ENCODE measurements at regions not wholly inside any gene's neighbourhood (a gene's known extent, or its start where the extent isn't known, plus 50 kb on each side); places are given as distances from the start of the nearest gene placed in this dataset.
"Not testable (repeated sequence)": the region's sequence is repeated elsewhere in the genome, so short reads cannot be mapped to it uniquely, and the experiment has no call there.

- H3K4me3 ChIP-seq (ENCODE audit: low read depth, low read length): no peak overlapping the region
These were observed 288.8 kb upstream of the CELF4 start for GRCh38 chr18:37854396-37854795.

- H3K4me3 ChIP-seq (ENCODE audit: low read depth, low read length): no peak overlapping the region
These were observed 288.1 kb upstream of the CELF4 start for GRCh38 chr18:37853706-37854105.

GRCh38 chr18:37852464-37852863, 286.9 kb upstream of the CELF4 start:
- no peak overlapping the region for H3K4me3 ChIP-seq (ENCODE audit: low read depth, low read length)

DNA sequence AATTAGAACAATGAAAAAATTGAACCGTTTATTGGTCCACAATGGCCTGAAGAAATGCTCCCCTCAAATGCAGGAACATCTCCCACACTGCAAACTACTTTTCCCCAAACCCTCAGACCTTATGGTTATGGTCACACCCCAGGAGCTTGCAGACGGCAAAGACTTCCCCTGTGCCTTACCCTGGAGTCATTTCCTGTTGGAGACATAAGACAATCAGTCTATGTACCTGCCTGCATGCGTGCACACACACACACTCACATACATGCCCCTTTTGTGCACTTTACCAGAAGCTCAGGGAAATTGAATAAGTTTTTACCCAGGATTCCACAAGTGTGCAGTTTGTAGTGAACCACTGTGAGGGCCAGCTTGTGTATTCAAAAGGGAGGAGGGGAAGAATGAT, 281.9 kb upstream of the CELF4 start:
- H3K4me3 ChIP-seq (ENCODE audit: low read depth, low read length): no peak overlapping the region

- no peak overlapping the region for H3K4me3 ChIP-seq (ENCODE audit: low read depth, low read length)
These were observed 281.4 kb upstream of the CELF4 start for GRCh38 chr18:37846996-37847395.

DNA sequence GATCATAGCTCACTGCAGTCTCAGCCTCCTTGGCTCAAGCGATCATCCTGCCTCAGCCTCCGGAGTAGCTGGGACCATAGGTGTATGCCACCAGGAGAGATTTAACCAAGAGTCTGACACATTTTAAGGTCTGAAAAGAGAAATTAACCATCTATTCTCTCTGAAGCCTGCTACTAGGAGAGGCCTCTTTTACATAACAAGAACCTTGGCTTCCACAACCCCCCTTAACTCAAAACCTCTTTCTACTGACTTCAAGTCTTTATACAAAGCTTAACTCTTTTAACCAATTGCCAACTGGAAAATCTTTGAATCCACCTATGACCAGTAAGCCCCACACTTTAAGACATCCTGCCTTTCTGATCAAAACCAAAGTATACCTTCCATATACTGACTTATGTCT, 279.9 kb upstream of the CELF4 start:
- no peak overlapping the region for H3K4me3 ChIP-seq (ENCODE audit: low read depth, low read length)

DNA sequence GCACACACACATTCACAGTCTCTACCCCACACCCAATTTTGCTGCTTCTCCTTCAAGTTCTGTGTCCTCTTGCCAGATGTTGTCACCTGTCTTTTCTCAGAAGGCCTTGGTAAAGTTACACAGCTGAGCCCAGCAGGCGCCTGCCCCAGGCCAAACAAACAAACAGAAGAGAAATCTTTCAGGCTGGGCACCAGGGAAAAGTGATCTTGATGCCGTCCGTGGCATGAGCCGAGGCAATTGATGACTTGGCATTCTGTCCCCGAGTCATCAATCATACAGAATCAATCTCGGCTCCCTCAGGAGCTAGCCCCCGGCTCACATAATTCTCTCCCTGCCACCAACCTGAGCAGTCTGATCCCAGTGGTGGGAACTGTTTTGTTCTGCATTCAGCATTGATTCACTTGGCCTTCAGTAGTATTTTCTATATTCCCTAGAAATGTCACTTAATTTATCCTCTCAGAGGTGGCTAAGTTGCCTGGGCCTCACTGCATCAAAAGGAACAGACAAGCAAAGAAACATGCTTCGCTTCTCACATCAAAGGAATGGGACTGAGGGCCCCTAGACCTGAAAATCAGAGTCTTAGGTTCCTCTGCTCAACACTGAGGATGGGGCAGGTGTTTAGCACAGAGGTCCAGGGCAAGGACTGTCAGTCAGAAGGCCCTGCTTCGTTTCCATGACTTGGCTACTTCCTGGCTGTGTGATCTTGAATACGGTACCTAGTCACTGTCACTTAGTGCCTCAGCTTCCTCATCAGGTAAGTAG, 278.8 kb upstream of the CELF4 start:
- no peak overlapping the region for H3K4me3 ChIP-seq (ENCODE audit: low read depth, low read length)

DNA sequence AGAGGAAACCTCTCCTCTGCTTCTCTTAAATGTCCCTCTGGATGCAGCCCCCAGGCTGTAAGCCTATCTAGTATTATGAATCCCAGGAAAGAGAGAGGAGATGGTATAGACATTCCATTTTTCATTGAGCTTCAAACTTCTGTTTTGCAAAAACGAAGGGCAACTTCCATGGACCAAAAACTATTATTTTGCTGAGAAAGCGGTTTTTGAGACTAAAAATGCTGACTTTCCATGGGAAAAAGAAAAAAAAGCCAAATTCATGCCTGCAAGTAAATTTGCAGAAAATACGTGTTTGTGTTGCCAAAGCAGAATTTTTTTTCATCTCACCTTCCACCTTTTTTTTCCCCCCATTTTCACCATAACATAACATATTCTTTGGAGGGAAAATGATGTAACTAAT, 272.5 kb upstream of the CELF4 start:
- H3K4me3 ChIP-seq (ENCODE audit: low read depth, low read length): no peak overlapping the region

DNA sequence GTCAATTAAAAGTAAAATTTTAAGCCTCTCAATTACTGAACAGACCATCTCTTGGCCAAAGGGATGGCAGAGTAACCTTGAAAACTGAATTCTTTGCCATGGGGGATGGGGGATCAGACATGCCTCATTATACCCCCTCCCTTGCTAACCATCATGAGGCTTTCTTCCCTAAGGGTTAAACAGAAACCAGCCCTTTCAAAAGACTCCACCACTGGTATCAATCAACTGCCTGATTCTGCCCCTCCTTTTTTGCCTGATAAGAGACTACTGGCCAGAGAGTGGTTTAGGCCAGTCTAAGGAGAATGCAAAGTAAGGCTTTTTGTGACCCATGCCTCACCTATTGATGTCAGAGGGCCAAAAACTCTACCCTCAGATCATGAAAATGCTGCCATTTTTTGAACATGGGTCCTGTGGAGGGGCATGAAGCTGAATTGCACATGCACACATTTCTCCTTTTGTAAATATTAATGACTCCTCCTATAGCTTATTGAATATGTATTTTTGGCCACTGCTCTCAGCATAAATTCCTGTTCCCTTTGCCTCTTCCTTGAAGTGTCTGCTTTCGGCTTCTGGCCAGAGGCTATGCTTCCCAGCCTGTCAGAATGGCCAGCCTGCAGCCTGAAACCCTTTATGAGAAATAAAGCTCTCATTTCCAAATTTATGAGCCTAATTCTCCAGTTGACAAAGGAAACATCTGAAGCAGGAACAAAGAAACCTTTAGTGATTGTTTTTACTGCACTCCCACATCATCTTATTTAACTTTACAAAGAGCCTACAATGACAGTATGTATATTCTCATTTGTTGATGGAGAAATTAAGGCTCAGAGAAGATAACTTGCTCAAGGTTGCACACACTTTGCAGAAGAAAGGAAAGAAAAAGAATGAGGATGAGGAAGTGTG, 270.7 kb upstream of the CELF4 start:
- H3K4me3 ChIP-seq (ENCODE audit: low read depth, low read length): no peak overlapping the region

GRCh38 chr18:37832010-37832695, 266.6 kb upstream of the CELF4 start:
- not testable (repeated sequence) for H3K4me3 ChIP-seq (ENCODE audit: low read depth, low read length)

DNA sequence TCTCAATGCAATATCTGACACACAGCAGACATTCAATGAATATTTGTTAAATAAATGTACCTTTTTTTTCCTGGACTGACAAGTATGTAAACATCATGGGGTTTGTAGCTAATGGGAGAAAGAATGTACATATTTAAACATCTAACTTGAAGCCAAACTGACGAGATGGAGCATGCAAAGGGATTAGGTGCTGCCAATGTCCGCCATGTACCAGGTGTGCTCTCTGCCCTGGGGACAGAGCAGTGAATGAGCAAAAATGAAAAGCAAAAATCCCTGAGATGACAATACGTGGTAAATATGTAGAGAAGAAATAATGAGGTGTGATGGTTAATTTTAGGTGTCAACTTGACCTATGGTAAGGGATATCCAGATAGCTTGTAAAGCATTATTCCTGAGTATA, 247.4 kb upstream of the CELF4 start:
- no peak overlapping the region for H3K4me3 ChIP-seq (ENCODE audit: low read depth, low read length)

GRCh38 chr18:37805773-37806404, 240.3 kb upstream of the CELF4 start:
- no peak overlapping the region for H3K4me3 ChIP-seq (ENCODE audit: low read depth, low read length)

DNA sequence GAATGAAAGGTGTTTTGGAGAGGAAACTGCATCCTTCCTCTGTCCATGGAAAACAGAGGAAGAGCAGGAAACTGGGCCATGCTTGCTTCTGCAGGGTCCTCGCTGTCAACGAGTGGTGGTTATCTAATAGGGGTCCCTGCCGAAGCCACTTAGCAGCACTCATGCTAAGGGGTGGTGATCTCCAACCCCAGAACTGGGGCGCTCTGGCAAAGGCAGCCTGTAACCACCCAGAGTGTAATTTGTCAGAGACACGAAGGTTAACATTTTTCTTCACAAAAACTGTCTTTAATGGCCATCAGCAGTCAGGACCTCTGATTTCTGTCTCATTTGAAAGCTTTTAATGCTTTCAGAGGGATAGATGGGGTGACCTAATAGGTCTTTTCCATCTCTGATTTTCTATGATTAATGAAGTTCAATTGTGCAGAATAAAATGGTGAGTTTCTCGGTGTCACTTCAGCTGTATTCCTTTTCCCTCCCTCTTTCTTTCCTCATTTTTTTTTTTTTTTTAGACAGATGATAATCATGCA, 231.3 kb upstream of the CELF4 start:
- H3K4me3 ChIP-seq (ENCODE audit: low read depth, low read length): no peak overlapping the region

DNA sequence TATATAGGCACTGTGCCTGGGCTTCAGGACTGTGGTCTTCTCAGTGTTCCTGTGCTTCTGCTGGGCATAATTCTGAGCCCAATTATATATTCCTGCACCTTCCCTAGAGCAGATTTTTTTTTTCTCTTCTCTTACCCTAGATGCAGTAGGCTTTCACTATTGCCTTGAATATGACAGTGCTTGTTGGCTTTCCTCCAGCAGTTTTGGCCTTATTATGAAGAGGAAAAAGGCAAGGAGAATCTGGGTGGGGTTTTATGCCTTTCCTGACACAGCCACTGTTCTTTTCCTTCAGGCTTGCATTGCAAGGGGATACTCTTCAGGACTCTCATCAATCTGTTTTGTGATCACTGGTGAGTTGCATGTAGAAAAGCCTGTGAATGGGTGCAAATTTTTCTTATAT, 221.9 kb upstream of the CELF4 start:
- H3K4me3 ChIP-seq (ENCODE audit: low read depth, low read length): no peak overlapping the region

GRCh38 chr18:37783771-37784170, 218.2 kb upstream of the CELF4 start:
- no peak overlapping the region for H3K4me3 ChIP-seq (ENCODE audit: low read depth, low read length)

DNA sequence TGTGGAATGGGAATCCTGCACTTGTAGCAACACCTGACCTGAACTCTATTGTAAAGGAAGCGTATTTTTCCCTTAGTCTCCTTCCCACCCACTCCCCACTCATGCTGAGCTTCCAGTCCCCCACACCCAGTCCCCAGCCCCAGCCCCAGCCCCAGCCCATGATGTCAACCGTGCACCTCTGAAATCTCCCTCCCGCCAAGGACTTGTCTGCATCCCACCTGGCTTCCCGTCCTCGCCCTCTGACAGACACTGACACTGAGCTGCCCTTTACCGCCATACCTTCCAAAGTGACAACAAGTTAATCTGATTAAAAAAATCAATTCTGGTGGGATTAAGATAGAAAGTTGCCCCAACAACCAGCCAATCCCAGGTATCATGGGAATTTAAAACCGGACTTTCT, 213.6 kb upstream of the CELF4 start:
- no peak overlapping the region for H3K4me3 ChIP-seq (ENCODE audit: low read depth, low read length)

DNA sequence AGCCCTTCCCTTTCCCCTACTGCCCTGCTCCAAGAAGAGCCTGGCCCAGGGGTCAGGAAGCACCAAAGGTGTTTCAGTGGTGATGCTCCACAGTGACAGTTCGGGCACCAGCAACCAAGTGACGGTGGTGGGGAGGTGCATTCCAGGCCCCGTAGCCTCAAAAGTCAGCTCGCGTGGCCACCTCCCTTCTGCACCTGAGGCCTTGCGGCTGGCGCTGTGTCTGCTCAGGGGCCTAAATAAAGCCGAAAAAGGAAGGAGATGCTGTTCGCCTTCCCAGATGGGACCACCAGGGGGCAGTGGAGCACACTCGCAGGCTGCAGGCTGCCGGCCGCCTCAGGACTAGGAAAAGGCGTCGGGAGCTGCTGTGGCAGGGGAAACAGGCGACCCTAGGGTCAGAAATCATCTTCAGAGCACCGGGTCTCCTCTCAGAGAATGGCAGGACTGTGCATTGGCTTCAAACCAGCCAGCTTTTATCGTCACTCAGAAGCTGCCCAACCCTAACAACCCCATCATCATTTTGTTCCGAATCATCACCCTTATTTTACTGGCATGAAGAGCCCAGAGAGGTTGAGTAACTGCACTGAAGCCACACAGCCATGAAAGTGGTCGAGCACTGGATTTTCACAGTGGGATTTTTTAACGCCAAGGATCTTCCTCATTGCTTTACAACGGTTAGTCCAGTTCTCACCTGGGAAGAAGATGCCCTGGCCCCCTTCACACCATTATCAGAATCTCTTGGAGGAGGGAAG, 213.0 kb upstream of the CELF4 start:
- H3K4me3 ChIP-seq (ENCODE audit: low read depth, low read length): no peak overlapping the region

- H3K4me3 ChIP-seq (ENCODE audit: low read depth, low read length): no peak overlapping the region
These were observed 204.2 kb upstream of the CELF4 start for GRCh38 chr18:37769826-37770225.

DNA sequence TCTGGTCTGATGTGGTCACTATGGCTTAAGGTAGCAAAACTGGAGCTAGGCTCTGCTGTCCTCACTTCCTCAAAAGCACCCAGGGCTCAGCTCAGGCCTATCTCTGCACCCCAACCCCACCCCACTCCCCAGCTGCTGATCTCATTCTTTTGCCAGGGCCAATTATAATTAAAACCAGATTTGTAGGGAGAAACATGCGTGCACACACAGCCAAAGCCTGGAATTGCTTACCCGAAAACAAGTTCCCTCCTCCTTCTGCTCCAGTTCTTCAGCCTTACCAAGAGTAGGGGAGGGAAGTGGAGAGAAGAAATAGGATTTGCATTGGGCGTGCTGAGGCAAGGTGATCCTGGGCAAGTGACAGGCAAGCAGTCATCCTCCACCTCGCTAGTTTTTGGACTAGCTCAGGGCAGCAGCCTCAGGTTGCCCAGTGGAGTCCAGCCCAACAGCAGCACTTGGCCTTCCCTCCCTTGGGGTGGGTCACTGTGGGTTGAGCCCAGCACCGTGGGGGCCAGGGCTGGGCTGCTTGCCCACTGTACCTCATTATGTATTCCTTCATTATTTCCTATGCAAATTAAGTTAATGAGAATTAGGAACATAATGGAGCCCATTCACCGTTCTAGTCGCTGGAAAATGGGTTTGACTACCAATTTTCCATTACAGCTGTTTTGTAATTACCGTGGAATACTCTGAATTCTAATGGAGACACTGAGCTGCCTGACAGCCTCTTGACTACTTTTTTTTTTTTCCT, 199.1 kb upstream of the CELF4 start:
- no peak overlapping the region for H3K4me3 ChIP-seq (ENCODE audit: low read depth, low read length)
